Stimulated activated CD8-positive, alpha-beta memory T cell treated with anti-CD3 and anti-CD28 coated beads, Interleukin-7, amount 100 ng/mL, for 1 hour (primary cell): ENCODE measurements at regions not wholly inside any gene's neighbourhood (a gene's known extent, or its start where the extent isn't known, plus 50 kb on each side); places are given as distances from the start of the nearest gene placed in this dataset.

Source experiments
- DNase-seq, 2 donors: peaks; one replicate each; pipeline ENCODE4 v3.0.0-alpha.2; 2020; ENCODE audit warnings: low read depth in 2 of 2

DNA sequence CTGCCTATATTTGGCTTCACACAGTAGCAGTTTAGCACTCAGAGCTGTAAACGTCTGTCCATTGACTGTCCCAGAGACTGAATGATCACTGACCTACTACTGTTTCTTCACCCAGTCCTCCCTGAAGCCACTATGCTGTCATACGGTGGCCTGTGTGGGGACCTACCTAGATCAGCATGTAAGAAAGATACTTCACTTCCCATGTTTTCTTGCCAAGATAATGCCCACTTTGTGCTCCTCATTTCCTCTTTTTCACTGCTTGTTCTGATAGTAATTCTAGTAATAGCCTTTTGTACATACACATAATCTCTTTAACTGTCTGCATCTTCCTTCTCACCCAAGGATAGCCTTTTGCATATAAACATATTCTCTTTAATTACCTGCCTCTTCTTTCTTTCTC is 109.9 kb upstream of the TIAM2 start:
- no peak for DNase-seq

DNA sequence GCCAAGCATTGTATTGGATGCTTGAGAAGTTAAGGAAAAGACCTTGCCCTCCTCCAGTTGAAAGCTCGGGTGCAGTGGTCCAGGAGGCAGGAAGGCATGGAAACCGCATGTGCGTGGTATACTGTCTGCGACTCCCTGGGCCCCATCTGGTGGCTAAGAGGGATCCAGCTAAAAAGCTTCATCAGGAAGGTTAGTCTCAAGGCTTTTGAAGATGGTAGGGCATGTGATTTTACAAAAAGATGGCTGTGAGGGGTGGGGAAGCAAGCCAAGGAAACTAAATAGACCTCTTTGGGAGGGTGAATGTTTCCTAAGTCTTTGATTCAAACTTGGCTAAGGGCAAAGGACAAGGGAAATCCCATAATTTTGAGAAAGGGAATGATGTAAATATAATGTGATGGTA is 109.1 kb upstream of the TIAM2 start:
- no peak for DNase-seq

DNA sequence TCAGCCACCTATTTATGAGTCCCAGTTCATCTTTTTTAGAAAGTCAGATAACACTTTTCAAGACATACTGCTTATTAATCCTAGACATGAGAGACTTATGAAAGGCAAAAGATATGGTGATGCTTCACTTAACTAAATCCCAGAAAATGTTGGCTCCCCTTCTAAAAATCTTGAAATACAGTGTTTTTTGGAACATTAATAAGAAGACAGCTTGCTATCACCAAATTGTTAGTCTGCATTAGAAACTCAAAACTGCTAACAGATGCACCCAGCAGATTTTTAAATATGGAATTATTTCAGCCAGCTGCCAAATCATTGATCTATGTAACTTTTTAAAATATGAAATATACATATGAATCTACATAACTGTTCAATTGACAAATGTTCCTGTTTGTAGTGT is 108.6 kb upstream of the TIAM2 start:
- no peak for DNase-seq

DNA sequence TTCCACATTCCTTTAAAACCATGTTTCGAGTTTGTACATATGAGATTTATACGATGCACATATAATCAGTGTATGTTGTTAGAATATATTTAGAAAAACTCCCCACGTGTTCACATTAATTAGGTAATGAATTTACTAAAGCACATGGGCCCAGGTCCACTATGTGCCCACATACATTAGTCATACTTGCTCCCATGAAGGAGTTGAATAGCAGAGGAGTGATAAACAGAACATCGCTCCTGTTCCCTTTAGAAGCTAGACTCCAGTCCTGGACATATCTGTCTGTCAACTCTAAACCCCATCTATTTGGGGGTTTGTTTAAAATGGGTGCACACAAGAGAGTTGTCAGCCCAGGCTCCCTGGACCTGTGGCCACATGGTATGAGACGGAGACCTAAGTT is 108.1 kb upstream of the TIAM2 start:
- DNase-seq: no peak

DNA sequence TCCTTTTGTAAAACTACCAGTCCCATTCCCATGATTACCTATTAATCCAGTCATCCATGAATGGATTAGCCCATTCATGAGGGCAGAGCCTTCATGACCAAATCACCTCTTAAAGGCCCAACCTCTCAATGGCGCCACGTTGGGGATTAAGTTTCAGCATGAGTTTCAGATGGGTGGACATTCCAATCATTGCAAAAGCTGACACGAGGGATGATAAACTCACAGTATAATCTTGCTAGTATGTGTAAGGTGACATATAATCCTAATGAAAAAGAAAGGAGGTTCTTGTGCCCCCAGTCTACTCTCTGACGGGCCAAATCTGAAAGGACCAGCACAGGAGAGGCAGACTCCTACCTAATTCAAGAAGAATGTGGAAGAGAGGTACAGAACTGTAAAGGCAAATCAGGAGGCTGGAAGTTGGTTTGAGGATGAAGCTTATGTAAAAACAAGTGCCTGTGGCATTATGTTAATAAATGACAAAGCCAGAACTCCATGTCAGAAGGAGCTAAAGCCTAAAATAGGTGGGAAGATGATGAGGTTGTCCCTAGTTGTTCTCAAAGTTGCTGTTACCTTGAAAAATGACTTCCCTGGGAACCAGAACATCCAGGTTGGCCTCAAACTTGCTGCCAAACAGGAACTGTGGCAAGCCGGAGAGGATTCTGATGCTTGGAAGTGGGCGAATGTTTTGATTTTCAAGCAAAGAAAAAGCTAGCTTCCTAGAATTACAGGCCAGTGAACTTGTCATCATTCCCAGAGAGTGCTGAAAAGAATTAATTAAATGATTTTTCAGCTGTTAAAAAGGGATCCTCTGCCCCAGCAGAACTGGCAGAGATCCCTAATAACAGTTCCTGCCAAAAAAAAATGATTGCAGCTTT is 106.5 kb upstream of the TIAM2 start:
- no peak for DNase-seq

DNA sequence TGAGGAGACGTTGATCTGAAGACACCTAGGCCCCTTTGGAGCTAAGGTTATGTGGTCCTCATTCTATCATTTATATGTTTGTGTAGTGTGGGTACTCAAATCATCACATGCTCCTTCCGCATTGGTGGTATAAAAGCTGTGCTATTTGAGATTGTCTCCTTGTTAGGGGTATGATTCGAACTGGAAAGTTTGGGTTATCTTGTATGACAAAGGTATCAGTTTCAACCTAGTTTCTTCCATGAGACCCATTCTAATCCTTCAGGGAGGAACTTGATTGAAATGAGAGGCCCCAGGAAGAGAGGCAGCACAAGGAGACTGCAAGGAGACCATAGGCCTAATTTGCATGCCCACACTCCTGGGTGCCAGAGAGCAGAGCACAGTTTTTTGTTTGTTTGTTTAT is 104.2 kb upstream of the TIAM2 start:
- DNase-seq: no peak

DNA sequence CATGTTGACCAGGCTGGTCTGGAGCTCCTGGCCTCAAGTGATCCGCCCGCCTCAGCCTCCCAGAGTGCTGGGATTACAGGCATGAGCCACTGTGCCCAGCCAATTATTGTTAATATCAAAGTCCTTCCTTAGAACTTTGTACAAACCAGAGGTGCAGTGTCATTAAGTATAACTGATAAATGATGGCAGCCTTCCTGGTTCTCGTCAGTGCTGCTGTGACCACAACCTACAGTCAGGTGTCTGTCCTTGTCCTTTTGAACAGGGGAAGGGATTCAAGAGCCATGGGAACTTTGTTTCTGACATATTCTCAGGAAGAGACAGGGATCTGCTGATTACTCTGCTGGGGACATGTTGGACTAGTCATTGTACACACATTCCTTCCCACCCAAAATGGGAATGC is 103.2 kb upstream of the TIAM2 start:
- no peak for DNase-seq

DNA sequence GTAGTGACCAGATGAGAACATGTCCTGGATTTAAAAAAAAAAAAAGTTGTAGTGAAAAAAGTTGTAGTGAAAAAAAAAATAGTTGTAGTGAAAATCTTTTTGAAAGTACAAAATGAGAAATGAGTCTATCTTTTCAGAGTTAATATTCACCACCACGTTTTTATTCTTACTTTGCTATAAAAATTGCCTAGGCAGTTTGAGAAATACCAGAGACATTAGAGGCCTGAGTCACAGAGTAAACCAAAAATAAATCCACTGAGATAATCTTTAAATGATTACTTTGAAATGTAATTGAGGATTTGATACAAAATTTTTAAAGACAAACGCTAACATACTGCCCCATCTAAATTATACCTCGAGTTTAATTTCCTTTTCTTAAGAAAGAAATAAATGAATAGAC is 101.2 kb upstream of the TIAM2 start:
- DNase-seq: no peak

DNA sequence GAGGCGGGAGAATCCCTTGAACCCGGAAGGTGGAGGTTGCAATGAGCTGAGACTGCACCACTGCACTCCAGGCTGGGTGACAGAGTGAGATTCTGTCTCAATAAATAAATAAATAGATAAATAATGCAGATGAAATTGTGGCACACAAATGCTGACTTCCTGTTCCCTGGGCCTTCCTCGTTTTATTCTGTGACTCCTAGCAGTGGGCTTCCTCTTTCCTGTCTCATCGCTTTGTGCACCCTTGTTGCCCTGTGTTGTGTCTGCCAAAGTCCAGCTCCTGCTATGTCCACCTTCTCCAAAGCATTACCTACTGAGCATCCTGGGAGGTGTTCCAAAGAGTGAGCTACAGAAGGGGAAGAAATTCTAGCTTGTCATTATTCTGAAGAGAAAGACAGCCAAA is 100.2 kb upstream of the TIAM2 start:
- DNase-seq: no peak

DNA sequence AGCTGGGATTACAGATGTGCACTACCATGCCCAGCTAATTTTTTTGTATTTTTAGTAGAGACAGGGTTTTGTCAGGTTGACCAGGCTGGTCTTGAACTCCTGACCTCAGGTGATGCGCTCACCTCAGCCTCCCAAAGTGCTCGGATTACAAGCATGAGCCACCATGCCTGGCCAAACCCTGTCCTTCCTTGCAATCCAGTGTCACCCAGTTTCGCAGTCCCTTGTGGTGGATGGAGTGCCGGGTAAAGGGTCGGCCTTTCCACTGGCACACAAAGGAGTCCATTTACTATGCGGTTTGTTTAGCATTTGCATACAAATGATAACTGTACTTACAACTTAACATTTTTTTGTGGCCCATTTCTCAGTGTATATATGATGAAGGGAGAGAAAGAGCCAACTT is 99.3 kb upstream of the TIAM2 start:
- no peak for DNase-seq

DNA sequence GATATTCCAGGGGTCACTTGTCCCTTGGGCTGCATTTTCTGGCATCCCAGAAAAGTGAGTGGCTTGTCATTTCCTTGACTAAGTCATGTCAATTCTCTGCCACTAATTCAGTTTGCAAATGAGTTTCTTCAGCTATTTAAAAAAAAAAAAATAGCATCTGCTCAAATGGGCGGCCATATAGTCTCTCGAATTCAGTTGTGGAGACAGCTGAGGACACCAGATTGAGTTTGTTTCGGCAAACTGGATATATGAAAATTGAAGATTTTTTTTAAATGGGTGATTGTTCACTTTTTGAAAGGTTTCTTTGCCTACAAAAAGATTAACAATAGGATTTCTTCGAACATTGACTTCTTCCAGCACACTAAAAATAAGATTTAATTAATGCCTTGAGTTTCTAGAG is 96.3 kb upstream of the TIAM2 start:
- no peak for DNase-seq

DNA sequence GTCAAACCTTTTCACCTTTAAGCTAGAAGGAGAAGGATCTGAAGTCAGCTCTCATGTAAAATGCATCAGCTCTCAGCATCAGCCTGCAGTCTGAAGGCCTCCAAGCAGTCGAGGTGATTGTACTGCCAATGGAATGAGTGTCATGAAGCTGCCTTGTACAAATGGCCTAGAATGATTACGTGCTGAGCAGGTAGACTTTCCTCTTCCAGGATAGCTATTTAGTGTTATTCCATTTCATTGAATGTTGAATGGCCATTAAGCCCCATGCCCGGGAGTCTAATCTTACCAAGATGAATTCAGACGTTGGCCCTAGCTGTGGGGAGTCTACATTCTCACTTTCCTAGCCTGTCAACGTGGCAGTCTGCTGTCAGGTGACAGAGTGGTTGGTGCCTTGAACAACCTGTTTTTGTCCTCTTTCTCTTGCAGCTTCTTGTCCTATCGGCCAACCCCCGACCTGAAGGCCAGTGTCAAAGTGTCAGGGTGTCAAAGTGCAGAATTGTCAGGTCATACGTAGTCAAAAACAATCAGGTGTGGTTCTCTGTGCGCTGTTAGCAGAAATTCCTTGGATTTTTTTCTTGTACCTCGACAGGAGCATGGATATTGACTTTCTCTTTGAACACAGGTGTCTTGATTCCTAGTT is 95.2 kb upstream of the TIAM2 start:
- no peak for DNase-seq

DNA sequence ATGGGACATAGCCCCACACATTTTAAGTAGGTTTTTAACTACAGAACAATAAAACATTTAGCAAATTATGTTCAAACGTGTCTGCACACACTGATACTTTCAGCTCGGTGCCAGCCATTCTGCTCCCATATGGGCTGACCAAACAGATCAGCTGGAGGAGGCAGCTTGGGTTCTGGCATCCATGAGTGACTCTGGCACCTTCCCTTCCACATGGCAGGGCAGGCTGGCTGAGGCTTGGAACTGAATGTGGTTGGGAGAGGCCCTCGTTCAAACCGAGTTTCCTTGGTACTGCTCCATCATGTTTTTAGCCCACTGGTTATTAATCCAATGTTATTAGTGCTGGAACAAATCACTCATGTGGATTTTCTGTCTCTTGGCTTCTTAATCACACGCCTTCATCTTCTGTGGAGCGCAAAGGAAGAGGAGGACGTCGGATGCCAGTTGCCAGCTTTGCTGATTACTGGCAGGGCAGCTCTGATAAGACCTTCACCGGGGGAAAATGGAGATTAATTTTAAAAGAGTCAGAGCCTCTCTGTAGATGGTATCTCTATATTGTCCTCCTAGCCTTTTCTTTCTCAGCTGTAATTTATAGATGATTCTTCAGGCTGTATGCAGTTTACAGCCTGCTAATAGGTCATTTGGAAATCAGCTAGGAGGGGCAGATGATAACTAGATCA is 93.1 kb upstream of the TIAM2 start:
- DNase-seq: no peak

DNA sequence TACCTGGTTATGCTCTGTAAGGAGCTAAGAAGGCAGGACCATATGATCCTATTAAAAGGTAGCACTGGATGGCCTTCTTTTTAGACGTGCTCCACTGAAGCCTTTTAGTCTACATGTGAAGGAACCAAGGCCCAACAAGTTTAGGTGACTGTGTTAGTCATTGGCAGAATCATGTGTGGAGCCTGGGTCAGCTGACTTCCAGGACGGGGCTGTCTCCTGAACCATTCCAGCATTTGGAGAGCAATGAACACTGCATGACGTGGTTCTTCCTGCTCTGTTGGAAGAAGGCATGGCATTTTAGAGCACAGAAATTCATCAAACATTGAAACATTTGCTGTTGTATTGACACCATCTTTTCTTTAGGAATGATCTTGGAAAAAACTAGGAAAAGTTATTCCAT is 87.8 kb upstream of the TIAM2 start:
- DNase-seq: no peak

DNA sequence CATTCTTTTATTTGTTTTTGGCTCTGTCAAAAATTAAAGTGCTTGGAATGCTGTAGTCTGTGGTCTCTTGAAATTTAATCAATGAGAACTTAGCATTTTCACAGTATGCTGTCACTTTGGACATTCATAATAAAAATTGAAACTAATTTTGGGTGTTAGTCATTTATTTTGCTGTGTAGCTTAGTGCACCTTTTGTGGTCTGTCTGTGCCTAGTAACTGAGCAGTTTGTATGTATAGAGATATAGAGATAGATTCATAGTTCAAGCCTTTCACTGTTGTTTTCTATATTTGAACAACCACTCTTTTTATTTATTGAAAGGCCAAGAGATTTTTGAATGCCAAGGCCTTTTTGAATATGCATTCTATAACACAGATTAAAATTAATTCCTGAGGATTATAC is 86.4 kb upstream of the TIAM2 start:
- DNase-seq: no peak

DNA sequence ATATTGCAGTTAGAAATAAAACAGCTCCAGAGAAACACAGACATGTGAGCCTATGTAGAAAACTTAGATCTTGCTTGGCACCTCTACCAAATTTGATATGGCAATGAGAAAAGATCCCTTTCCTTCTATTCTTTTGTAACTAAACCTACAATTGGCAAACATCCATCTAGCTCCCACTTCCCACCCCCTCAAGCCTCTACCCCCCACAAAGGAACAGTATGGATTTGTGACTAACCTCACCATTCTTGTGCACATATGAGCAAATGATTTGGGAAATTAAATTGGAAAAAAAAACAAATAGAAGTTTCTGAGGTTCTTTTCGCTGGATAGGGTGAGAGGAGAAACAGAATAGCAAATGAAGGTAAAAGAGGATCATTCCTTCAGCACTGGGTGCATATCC is 85.8 kb upstream of the TIAM2 start:
- DNase-seq: no peak

DNA sequence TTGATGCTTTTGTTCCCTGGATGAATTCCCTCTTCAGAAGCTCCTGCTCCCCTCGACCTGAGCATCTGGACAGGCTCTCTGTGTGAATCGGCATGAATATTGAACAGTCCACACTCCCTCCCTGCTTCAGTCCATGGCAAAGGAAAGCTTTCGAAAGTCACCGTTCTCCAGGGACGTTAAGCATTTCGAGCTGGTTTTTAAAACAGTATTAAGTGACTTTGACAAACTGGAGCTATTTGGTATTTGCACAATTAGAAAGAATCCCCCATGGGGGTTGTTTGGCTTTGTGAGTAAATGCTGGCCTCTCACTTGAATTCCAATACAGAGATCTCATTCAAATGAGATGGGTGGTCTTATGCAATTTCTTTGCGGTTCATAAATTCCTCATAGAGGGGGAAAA is 85.3 kb upstream of the TIAM2 start:
- DNase-seq: no peak

DNA sequence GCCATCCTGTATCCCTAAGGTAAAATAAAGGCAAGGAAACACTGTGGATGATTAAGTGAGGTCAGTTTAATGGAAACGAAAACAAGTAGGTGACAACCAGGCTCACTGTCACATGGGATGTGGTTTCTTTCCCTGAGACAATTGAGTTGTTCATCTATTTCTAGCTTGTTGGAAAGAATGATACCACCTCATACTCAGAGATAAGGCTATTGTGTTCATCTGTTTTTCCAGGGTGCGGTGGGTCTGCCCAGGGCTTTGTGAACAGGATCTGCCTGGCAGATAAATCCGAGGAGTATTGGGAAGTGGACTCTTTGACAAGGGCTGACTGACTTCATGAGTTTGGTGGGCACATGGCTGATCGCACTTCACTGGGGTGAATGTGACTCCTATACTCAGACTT is 80.8 kb upstream of the TIAM2 start:
- no peak for DNase-seq

DNA sequence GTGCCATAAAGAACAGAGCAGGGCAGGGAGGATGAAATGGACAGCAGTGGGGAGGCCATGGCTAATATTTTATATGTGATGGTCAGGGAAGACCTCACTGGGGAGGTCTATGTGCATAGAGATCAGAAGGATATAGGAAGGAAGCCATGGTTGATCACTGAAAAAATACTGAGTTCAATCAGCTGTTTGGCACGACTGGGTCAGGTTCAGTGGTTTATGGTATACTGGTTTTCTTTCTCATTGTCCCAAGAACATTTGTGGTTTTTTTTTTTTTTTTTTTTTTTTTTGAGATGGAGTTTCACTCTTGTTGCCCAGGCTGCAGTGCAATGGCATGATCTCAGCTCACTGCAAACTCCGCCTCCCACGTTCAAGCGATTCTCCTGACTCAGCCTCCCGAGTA is 78.3 kb upstream of the TIAM2 start:
- DNase-seq: no peak

DNA sequence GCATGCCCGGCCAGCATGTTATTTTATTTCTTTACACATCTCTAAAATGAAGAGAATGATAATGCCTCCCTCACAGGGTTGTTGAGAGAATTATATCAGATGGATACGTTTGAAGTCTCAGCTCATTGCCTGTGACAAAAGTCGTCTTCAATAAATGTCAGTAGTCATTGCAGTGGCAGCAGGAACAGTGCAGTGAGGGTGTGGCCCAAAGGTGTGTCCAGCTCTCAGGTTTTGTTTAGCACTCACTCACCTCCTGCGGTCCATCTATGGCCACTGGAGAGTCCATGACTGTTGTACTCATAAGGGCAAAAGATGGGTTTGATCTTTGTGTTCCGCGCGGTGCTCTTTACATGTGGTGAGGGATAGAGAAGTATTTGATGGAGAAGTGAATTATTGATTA is 77.2 kb upstream of the TIAM2 start:
- DNase-seq: no peak

DNA sequence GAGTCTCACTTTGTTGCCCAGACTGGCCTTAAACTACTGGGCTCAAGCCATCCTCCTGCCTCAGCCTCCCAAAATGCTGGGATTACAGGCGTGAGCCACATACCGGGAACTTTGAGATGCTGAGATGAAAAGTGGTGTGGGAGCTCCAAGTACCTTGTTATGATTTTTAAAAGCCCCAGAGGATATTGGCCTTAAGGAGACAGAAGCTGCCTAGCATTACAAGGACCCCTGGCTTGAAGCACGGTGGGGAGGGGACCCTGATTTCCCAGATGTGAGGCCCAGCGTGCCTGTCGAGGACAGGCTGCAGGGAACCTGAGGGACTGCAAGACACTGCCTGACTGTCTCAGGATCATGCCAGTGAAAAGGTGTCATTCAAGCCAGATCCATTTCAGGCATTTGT is 75.3 kb upstream of the TIAM2 start:
- DNase-seq: no peak

DNA sequence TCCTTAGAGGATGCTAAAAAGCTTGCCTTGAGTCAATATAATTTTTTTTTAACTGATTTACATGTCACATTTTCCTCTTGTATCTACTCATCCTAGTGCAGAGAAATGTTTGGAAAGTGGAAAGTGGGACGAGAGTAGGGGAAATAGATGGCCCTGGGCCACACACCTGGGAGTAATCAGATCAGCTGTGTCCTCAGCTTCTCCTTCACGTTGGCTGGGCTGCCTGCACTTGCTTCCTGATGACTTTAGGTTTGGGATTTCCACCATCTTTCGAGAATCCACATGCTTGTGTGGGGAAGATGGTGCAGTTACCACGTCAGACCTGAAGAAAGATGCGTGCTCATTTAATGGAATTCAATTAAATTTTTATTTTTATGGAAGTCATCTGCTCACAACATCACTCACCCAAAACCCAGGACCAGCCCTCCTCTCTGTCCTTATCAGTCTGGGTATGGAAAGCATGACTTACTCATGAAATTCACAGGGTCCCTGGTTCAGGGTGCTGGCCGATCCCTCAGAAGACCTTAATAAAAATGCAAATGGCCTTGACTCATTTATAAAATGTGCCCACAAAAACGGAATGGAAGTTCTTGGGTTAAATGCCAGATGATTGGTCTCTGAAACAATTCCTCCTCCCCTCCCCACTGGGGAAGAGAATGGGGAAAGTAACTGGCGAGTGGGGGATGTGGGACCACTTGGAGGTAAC is 74.5 kb upstream of the TIAM2 start:
- no peak for DNase-seq

DNA sequence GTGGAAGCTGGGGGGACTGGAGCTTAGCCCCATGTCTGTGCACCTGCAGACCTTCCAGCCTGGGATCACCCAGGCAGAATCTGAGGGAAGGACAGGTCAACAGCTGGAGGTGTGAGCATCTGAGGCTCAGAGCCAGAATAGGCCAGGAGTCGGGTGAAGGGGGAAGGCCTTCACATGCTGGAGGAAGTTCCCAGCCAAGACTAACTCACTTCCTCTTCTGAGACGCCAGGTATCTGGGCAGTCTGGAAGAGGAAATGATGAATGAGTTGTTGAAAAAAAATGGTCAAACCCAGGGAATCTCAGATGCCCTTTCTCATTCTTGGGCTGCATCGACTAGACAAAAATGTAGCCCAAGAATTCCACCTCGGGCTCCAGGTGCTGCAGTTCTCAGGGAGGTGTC is 73.6 kb upstream of the TIAM2 start:
- no peak for DNase-seq
